Rectal smooth muscle tissue (tissue), 1 donor: ENCODE measurements at regions not wholly inside any gene's neighbourhood (a gene's known extent, or its start where the extent isn't known, plus 50 kb on each side); places are given as distances from the start of the nearest gene placed in this dataset.

Experiments
- H3K27ac ChIP-seq: one replicate; pipeline ENCODE4 v1.7.0; 2013; ENCODE audit warnings: low read depth, low read length, inconsistent platforms
- H3K27me3 ChIP-seq: one replicate; pipeline ENCODE4 v1.7.0; 2013; ENCODE audit warnings: low read length; ENCODE audit not compliant: control insufficient read depth, insufficient read depth
- H3K36me3 ChIP-seq: one replicate; pipeline ENCODE4 v1.7.0; 2013; ENCODE audit warnings: low read length; ENCODE audit not compliant: control insufficient read depth, insufficient read depth
- H3K4me1 ChIP-seq: one replicate; pipeline ENCODE4 v1.7.0; 2013; ENCODE audit warnings: low read length; ENCODE audit not compliant: control insufficient read depth, insufficient read depth
- H3K4me3 ChIP-seq: one replicate; pipeline ENCODE4 v1.7.0; 2013; ENCODE audit warnings: low read length
- H3K9ac ChIP-seq: one replicate; pipeline ENCODE4 v1.7.0; 2013; ENCODE audit warnings: low read length

GRCh38 chr21:27596196-27596595 lies 629.3 kb upstream of the ADAMTS5 start:
- H3K27me3 ChIP-seq: no peaks in the 10 kb centered on the region
- H3K9ac ChIP-seq: no peak overlapping the region
- no peak overlapping the region for H3K4me3 ChIP-seq
- H3K27ac ChIP-seq: no peak overlapping the region
- no peaks in the 10 kb centered on the region for H3K4me1 ChIP-seq
- no peaks in the 10 kb centered on the region for H3K36me3 ChIP-seq

DNA sequence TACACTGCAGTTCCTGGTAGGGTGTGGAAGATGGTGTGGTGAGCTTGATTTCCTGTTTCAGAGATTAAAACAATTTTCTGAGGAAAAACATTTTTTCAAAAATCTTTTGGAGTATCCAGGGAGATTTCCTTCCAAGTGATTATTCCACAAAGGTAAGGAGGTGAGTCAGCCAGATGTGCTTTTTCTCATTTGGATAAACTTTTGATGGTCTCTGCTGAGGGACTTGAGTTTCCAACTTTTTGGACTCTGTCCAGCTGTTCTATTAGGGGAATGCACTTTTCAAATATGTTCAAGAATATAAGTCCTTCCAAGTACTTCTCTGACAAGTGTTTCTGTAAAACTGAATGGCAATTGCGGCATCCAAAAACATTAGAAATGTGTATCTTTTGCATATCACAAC lies 628.8 kb upstream of the ADAMTS5 start:
- no peaks in the 10 kb centered on the region for H3K4me1 ChIP-seq
- no peak overlapping the region for H3K27ac ChIP-seq
- H3K9ac ChIP-seq: no peak overlapping the region
- no peak overlapping the region for H3K4me3 ChIP-seq
- no peaks in the 10 kb centered on the region for H3K36me3 ChIP-seq
- H3K27me3 ChIP-seq: no peaks in the 10 kb centered on the region

DNA sequence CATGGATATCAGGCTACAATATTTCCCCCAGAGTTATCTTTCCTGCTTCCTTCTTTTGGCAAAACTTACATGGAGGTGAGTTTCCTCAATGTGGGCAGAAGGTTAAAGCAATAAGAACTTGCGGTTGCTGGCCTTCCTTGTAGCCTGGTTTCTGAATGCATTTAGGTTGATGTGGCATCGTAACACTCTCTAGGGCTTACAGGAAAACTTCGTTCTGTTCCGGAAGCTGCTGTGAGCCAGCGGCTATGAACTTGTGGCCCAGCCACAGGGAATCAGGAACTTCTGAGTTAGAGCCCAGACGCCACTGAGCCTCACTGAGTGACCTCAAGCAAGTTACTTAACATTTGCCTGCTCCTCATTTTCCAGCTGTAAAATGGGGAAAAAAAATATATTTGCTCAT lies 623.4 kb upstream of the ADAMTS5 start:
- H3K4me3 ChIP-seq: no peak overlapping the region
- no peaks in the 10 kb centered on the region for H3K36me3 ChIP-seq
- no peak overlapping the region for H3K27ac ChIP-seq
- no peak overlapping the region for H3K9ac ChIP-seq
- no peaks in the 10 kb centered on the region for H3K4me1 ChIP-seq
- no peaks in the 10 kb centered on the region for H3K27me3 ChIP-seq

DNA sequence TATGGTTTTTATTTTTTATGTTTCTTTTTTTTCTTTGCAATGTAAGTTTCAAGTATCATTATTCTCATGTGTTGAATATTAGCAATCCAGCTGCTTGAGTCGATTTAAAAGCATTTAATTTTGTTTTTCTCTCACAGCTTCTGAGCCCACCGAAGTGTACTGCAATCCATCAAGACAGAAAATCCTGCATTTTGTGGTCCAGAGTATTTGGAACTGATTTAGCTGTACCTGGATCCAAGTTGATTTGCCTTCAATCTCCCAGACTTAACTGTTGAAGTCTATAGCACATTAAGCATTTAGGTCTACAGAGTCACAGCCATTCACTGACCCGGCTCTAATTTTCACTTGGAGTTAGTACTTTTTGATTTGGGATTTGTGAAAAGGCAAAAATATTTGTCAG lies 622.9 kb upstream of the ADAMTS5 start:
- Histone ChIP-seq H3K36me3 (no peaks in the 10 kb centered on the region), H3K27ac (no peak overlapping the region), H3K4me1 (no peaks in the 10 kb centered on the region), H3K4me3 (no peak overlapping the region), H3K9ac (no peak overlapping the region), H3K27me3 (no peaks in the 10 kb centered on the region)

GRCh38 chr21:27586986-27587385 lies 620.1 kb upstream of the ADAMTS5 start:
- no peak overlapping the region for H3K27ac ChIP-seq
- H3K9ac ChIP-seq: no peak overlapping the region
- H3K36me3 ChIP-seq: no peaks in the 10 kb centered on the region
- no peaks in the 10 kb centered on the region for H3K4me1 ChIP-seq
- no peaks in the 10 kb centered on the region for H3K27me3 ChIP-seq
- H3K4me3 ChIP-seq: no peak overlapping the region

DNA sequence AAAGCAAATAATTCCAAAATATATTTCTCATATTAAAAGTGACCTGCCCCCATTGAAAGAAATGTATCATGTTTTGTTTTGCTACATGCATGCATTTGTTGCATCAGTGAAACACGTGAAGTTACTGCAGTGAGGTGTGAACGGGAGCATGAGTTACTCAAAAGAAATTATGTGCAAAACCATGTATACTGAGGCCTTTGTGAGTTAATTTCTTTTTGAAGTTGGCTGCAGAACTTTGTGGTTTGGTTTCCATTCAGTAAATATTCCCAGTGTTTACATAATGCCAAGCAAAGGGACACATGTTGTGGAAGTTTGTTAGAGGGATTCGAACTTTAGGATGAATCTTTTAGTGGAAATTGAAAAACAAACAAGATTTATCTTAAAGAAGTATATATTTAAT lies 619.4 kb upstream of the ADAMTS5 start:
- Histone ChIP-seq H3K27me3 (no peaks in the 10 kb centered on the region), H3K9ac (no peak overlapping the region), H3K4me3 (no peak overlapping the region), H3K27ac (no peak overlapping the region), H3K4me1 (no peaks in the 10 kb centered on the region), H3K36me3 (no peaks in the 10 kb centered on the region)

- no peak overlapping the region for H3K9ac ChIP-seq
- no peak overlapping the region for H3K4me3 ChIP-seq
- no peaks in the 10 kb centered on the region for H3K27me3 ChIP-seq
- H3K27ac ChIP-seq: no peak overlapping the region
- no peaks in the 10 kb centered on the region for H3K36me3 ChIP-seq
- H3K4me1 ChIP-seq: no peaks in the 10 kb centered on the region
These were observed 617.4 kb upstream of the ADAMTS5 start for GRCh38 chr21:27584256-27584655.

- no peaks in the 10 kb centered on the region for H3K27me3 ChIP-seq
- no peaks in the 10 kb centered on the region for H3K4me1 ChIP-seq
- H3K9ac ChIP-seq: no peak overlapping the region
- no peaks in the 10 kb centered on the region for H3K36me3 ChIP-seq
- H3K27ac ChIP-seq: no peak overlapping the region
- no peak overlapping the region for H3K4me3 ChIP-seq
These were observed 616.1 kb upstream of the ADAMTS5 start for GRCh38 chr21:27582948-27583430.

DNA sequence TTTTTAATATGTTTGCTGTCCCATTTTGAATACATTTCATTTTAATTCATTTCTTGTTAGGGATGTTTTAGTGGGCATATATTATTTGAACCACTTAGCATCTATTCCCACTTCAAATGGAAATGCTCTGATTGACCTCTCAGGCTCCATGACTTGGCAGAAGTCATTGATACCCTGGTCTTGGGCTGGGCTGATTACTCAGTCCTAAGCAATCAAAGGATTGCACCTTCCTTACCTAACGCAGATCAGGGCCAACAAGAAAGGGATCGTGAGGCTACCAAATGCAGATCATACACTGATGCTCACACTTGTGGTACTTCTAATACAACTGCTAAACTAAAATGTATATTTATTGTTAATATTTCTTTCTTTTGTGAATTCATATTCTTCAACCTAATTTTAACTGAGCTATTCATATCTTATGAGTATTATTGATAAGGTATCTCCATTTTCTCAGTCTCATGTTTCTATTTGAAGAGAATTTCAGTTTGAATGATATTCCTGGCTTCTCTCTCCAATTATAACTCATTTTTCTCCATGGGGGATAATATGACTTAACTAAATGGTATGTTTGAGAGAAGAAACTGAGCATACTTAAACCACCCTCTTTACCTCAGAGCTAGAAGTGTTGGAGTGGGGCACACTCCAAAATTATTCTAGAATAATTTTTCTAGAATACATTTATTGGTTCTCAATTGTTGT lies 615.5 kb upstream of the ADAMTS5 start:
- H3K27me3 ChIP-seq: no peaks in the 10 kb centered on the region
- no peak overlapping the region for H3K4me3 ChIP-seq
- H3K36me3 ChIP-seq: no peaks in the 10 kb centered on the region
- H3K9ac ChIP-seq: no peak overlapping the region
- no peak overlapping the region for H3K27ac ChIP-seq
- H3K4me1 ChIP-seq: no peaks in the 10 kb centered on the region

- H3K27ac ChIP-seq: no peak overlapping the region
- no peak overlapping the region for H3K4me3 ChIP-seq
- no peak overlapping the region for H3K9ac ChIP-seq
- no peaks in the 10 kb centered on the region for H3K4me1 ChIP-seq
- no peaks in the 10 kb centered on the region for H3K36me3 ChIP-seq
- H3K27me3 ChIP-seq: no peaks in the 10 kb centered on the region
These were observed 614.3 kb upstream of the ADAMTS5 start for GRCh38 chr21:27581168-27581567.

DNA sequence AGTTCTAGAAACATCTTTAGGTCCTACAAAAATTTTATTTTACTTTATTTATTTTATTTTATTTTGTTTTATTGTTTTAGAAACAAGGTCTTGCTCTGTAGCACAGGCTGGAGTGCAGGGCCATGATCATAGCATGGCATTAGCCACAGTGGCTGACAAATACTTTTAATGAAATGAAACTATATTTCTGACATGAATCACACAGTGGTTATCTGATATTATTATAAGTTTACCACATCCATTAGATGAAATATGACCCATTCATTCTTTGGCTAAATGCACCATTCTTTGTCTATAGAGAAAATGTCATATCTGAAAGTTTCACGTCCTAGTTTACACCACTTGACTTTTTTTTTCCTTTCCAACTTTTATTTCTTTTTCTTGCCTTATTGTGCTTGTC lies 613.4 kb upstream of the ADAMTS5 start:
- no peaks in the 10 kb centered on the region for H3K4me1 ChIP-seq
- no peaks in the 10 kb centered on the region for H3K36me3 ChIP-seq
- H3K27ac ChIP-seq: no peak overlapping the region
- H3K27me3 ChIP-seq: no peaks in the 10 kb centered on the region
- no peak overlapping the region for H3K9ac ChIP-seq
- H3K4me3 ChIP-seq: no peak overlapping the region

DNA sequence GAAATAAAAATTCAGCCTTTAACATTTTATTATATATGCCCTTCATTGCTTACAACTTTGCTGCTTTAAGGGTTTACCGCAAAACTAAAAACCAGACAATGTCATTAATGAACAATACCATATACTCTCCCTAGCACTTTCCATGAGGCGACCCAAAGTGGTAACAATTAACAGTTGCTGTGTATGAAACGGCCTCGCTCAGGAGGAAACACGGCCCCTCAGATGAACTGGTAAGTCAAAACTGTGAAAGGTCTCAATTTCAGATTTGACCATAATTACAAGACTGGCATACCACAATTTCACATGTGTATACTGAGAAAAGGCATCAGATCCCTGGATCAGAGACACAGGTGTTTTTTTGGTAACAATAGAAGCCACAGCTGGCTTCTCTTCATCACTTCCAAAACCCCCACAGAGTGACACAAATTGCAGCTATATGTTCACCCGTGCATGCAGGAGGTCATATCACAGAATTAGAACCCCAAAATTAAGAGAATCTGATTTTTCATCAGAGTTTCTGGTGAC lies 611.9 kb upstream of the ADAMTS5 start:
- H3K4me3 ChIP-seq: no peak overlapping the region
- H3K9ac ChIP-seq: no peak overlapping the region
- no peak overlapping the region for H3K27ac ChIP-seq
- H3K4me1 ChIP-seq: no peaks in the 10 kb centered on the region
- no peaks in the 10 kb centered on the region for H3K36me3 ChIP-seq
- no peaks in the 10 kb centered on the region for H3K27me3 ChIP-seq

- Histone ChIP-seq H3K4me1 (peaks cover 7% of the 10 kb centered on the region), H3K27ac (no peak overlapping the region), H3K9ac (no peak overlapping the region), H3K4me3 (no peak overlapping the region), H3K36me3 (no peaks in the 10 kb centered on the region), H3K27me3 (no peaks in the 10 kb centered on the region)
These were observed 605.8 kb upstream of the ADAMTS5 start for GRCh38 chr21:27572696-27573095.
